OCI-LY7 (cell line): ENCODE measurements at regions not wholly inside any gene's neighbourhood (a gene's known extent, or its start where the extent isn't known, plus 50 kb on each side); places are given as distances from the start of the nearest gene placed in this dataset.

ENCODE experiments used
- BruUV-seq: library from RNA; stranded (reverse); fragments of 400-500 nt; replicated peaks from 2 replicates; lab custom pipeline; 2021; lab: Mats Ljungman, UMichigan
- CTCF ChIA-PET: fragments of 300-600 bp; sonication (Branson Sonifier 250); formaldehyde crosslinking; loops from one replicate; lab custom pipeline; 2022; ENCODE audit warnings: antibody characterized with exemption; ENCODE audit not compliant: unreplicated experiment; lab: Charles Lee
- POLR2A ChIA-PET: fragments of 300-600 bp; sonication (Branson Sonifier 250); formaldehyde crosslinking; loops from one replicate; lab custom pipeline; 2022; ENCODE audit warnings: antibody characterized with exemption; lab: Charles Lee
- DNase-seq: peaks from one replicate; pipeline ENCODE4 v3.0.0-alpha.2; 2015; ENCODE audit warnings: low spot score
- H2AFZ ChIP-seq: fragments of 200-600 bp; sonication (generic), shearing (Covaris generic); 2 replicates; pipeline ENCODE4 v1.6.1; 2014; ENCODE audit warnings: mild to moderate bottlenecking, antibody characterized with exemption, low read length, moderate library complexity
- H3K27ac ChIP-seq: fragments of 200-600 bp; sonication (generic); 2 replicates; pipeline ENCODE4 v1.5.1; 2014; ENCODE audit warnings: mixed run types, low read depth, mild to moderate bottlenecking, moderate library complexity, low read length, inconsistent platforms; ENCODE audit not compliant: poor library complexity, severe bottlenecking
- H3K36me3 ChIP-seq: fragments of 200-600 bp; sonication (generic); 2 replicates; pipeline ENCODE4 v1.6.1; 2014; ENCODE audit warnings: mild to moderate bottlenecking, antibody characterized with exemption, low read length, moderate library complexity, mixed read lengths; ENCODE audit not compliant: insufficient read depth
- H3K4me1 ChIP-seq: fragments of 200-600 bp; sonication (generic); 2 replicates; pipeline ENCODE4 v1.5.1; 2014; ENCODE audit warnings: mild to moderate bottlenecking, low read length; ENCODE audit not compliant: insufficient read depth, poor library complexity, severe bottlenecking
- H3K4me2 ChIP-seq: fragments of 200-600 bp; sonication (generic); 2 replicates; pipeline ENCODE4 v1.6.1; 2014; ENCODE audit warnings: mild to moderate bottlenecking, low read length
- H3K4me3 ChIP-seq: fragments of 200-600 bp; sonication (generic); 2 replicates; pipeline ENCODE4 v1.5.1; 2014; ENCODE audit warnings: mild to moderate bottlenecking, low read depth, low read length; ENCODE audit not compliant: poor library complexity, severe bottlenecking
- H3K79me2 ChIP-seq: fragments of 200-600 bp; sonication (generic); 2 replicates; pipeline ENCODE4 v1.6.1; 2016; ENCODE audit warnings: low read depth, mild to moderate bottlenecking, low read length, moderate library complexity, mixed read lengths; ENCODE audit not compliant: insufficient read depth
- H3K9me2 ChIP-seq: fragments of 200-600 bp; sonication (generic); 2 replicates; pipeline ENCODE4 v1.6.1; 2016; ENCODE audit warnings: mild to moderate bottlenecking, low read length, mixed read lengths; ENCODE audit not compliant: insufficient read depth
- H3K9me3 ChIP-seq: fragments of 200-600 bp; sonication (generic); 2 replicates; pipeline ENCODE4 v1.6.1; 2014; ENCODE audit warnings: mild to moderate bottlenecking, mixed run types, low read length, mixed read lengths
- H4K20me1 ChIP-seq: fragments of 200-600 bp; sonication (generic); 2 replicates; pipeline ENCODE4 v1.6.1; 2014; ENCODE audit warnings: mild to moderate bottlenecking, antibody characterized with exemption, low read length, moderate library complexity, mixed read lengths; ENCODE audit not compliant: insufficient read depth
- CTCF ChIP-seq: fragments of 200-600 bp; sonication (generic); conservative IDR thresholded peaks from 2 replicates; pipeline ENCODE4 v1.5.1; 2014; ENCODE audit warnings: mild to moderate bottlenecking, antibody characterized with exemption, low read length, moderate library complexity, mixed read lengths
- EZH2phosphoT487 ChIP-seq: fragments of 200-600 bp; sonication (generic); IDR thresholded peaks from 2 replicates; pipeline ENCODE4 v1.6.1; 2018; ENCODE audit warnings: low read depth, borderline replicate concordance, mild to moderate bottlenecking, mixed run types, antibody characterized with exemption, low read length, moderate library complexity, mixed read lengths
- intact Hi-C: fragments of 100-400 bp; cut with micrococcal nuclease; formaldehyde crosslinking; loops from one replicate; pipeline ENCODE4 v1.10.0; 2022; ENCODE audit not compliant: unreplicated experiment

- Histone ChIP-seq H4K20me1 (no peaks in the 10 kb centered on the region), H3K4me1 (no peaks in the 10 kb centered on the region), H3K79me2 (no peaks in the 10 kb centered on the region), H2AFZ (no peak overlapping the region), H3K4me2 (no peak overlapping the region), H3K36me3 (no peaks in the 10 kb centered on the region), H3K4me3 (no peak overlapping the region), H3K9me3 (no peaks in the 10 kb centered on the region), H3K9me2 (no peaks in the 10 kb centered on the region), H3K27ac (no peak overlapping the region)
- POLR2A ChIA-PET: no interaction called here
- no TSS peak for BruUV-seq
- DNase-seq: no peak
- CTCF ChIA-PET: no interaction called here
- TF ChIP-seq CTCF (no peak), EZH2phosphoT487 (no peak)
- intact Hi-C loops: no loop called here
Observed at GRCh38 chr18:22684268-22684667, 248.9 kb upstream of the RBBP8 start.

- no peaks in the 10 kb centered on the region for H3K4me1 ChIP-seq
Observed at GRCh38 chr18:22685788-22686187, 247.3 kb upstream of the RBBP8 start.

More at GRCh38 chr18:22685788-22686187, 247.3 kb upstream of the RBBP8 start:
- no peak overlapping the region for H2AFZ ChIP-seq
- ChIA-PET POLR2A (no interaction called here), CTCF (no interaction called here)
- no peak overlapping the region for H3K27ac ChIP-seq
- H3K79me2 ChIP-seq: no peaks in the 10 kb centered on the region
- H3K4me2 ChIP-seq: no peak overlapping the region
- no peaks in the 10 kb centered on the region for H3K9me3 ChIP-seq
- H3K9me2 ChIP-seq: no peaks in the 10 kb centered on the region
- intact Hi-C loops: no loop called here
- no peak for TF ChIP-seq EZH2phosphoT487
- no peak for TF ChIP-seq CTCF
- H4K20me1 ChIP-seq: no peaks in the 10 kb centered on the region
- no peaks in the 10 kb centered on the region for H3K36me3 ChIP-seq
- BruUV-seq: no TSS peak
- H3K4me3 ChIP-seq: no peak overlapping the region
- no peak for DNase-seq
